Nephron (organoid): ENCODE measurements at regions not wholly inside any gene's neighbourhood (a gene's known extent, or its start where the extent isn't known, plus 50 kb on each side); places are given as distances from the start of the nearest gene placed in this dataset.
"Not testable (repeated sequence)": the region's sequence is repeated elsewhere in the genome, so short reads cannot be mapped to it uniquely, and the experiment has no call there.

ENCODE experiments used
- H3K27ac Mint-ChIP-seq, 3 experiments: 2 replicates each; pipeline ENCODE4 v1.8.0; 2020; ENCODE audit warnings: mixed read lengths in 3 of 3, mild to moderate bottlenecking in 2 of 3, moderate library complexity in 1 of 3
- H3K27me3 Mint-ChIP-seq: 2 replicates; pipeline ENCODE4 v1.8.0; 2021; ENCODE audit warnings: low read depth, mild to moderate bottlenecking, moderate library complexity, mixed read lengths
- H3K36me3 Mint-ChIP-seq: 2 replicates; pipeline ENCODE4 v1.8.0; 2020; ENCODE audit warnings: low read depth, mixed read lengths
- H3K4me1 Mint-ChIP-seq: 2 replicates; pipeline ENCODE4 v1.8.0; 2020; ENCODE audit warnings: mixed read lengths
- H3K4me3 Mint-ChIP-seq, 3 experiments: 2 replicates each; pipeline ENCODE4 v1.8.0; 2020; ENCODE audit warnings: mild to moderate bottlenecking in 3 of 3, mixed read lengths in 3 of 3, moderate library complexity in 2 of 3
- H3K9me3 Mint-ChIP-seq: 2 replicates; pipeline ENCODE4 v1.8.0; 2020; ENCODE audit warnings: mixed read lengths
- TF ChIP-seq, protein P1 (sequence below), 3 experiments: fragments of 200-600 bp; sonication (generic); IDR thresholded peaks; one replicate each; pipeline ENCODE4 v1.5.0; 2021; ENCODE audit warnings: antibody characterized with exemption in 3 of 3; ENCODE audit not compliant: unreplicated experiment in 3 of 3

DNA sequence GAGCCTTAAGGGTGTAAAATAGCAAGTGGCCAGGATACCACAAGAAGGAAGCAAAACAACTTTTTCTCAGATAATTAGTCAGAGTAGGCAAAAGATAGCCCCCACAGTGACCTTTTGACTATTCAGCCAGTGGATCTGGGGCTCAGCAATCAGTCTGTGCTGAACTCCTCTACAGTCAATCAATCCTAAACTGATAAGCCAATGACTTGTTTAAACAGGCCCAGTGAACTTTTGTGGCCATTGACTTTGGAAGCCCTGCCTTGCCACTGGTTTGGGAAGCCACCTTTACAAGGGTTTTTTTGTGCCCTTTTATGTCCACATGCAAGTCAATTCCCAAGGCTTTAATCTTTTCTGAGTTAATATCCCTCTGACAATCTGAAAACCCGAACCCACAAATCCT, 1565.0 kb upstream of the WWC1 start:
- no peaks in the 10 kb centered on the region for H3K9me3 Mint-ChIP-seq
- H3K4me3 Mint-ChIP-seq, result no peak overlapping the region
- H3K36me3 Mint-ChIP-seq, result no peaks in the 10 kb centered on the region
- no peak overlapping the region for H3K27ac Mint-ChIP-seq
- H3K27me3 Mint-ChIP-seq, result no peaks in the 10 kb centered on the region
- H3K4me1 Mint-ChIP-seq, result no peaks in the 10 kb centered on the region
- TF ChIP-seq, protein P1, sequence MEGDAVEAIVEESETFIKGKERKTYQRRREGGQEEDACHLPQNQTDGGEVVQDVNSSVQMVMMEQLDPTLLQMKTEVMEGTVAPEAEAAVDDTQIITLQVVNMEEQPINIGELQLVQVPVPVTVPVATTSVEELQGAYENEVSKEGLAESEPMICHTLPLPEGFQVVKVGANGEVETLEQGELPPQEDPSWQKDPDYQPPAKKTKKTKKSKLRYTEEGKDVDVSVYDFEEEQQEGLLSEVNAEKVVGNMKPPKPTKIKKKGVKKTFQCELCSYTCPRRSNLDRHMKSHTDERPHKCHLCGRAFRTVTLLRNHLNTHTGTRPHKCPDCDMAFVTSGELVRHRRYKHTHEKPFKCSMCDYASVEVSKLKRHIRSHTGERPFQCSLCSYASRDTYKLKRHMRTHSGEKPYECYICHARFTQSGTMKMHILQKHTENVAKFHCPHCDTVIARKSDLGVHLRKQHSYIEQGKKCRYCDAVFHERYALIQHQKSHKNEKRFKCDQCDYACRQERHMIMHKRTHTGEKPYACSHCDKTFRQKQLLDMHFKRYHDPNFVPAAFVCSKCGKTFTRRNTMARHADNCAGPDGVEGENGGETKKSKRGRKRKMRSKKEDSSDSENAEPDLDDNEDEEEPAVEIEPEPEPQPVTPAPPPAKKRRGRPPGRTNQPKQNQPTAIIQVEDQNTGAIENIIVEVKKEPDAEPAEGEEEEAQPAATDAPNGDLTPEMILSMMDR (IDR thresholded peaks at IDR 0.05; ENCODE audit: unreplicated experiment in 3 of 3), result no peak

DNA sequence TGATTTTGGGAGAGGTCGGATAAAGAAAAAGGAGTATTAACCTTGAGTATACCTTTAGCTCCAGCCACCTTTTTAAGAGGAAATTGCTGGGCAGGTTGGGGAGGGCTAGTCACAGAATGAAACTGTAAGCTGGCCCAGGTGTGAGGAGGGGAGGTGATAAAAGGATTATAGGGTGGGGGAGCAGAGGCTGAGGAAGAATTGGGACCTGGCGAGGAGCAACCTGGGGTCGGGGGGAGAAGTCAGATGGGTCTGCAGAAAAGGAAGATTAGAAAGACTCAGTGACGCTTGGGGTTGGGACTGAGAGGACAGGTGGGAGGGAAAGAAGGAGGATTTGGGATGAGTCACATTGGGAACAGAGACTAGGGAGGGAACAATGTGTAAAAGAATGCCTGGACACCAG, 1548.5 kb upstream of the WWC1 start:
- H3K9me3 Mint-ChIP-seq, result not testable (repeated sequence)

DNA sequence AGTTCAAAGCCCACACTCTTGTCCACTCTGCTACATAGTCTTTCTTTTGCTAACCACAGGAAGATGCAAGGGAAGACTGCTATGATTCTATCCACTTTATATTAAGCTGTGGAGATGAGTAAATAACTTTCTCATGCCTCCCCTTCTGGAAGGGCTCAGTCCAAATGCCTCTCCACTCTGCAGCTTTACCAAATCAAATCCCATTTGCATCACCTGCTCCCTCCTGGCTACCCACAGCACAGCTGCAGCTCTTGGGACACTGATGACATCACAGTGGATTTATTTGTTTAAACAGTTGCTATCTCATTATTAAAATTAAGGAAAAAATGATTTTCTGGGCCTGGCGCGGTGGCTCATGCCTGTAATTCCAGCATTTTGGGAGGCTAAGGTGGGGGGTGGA, 1544.9 kb upstream of the WWC1 start:
- Mint-ChIP-seq H3K36me3 (no peaks in the 10 kb centered on the region), H3K9me3 (no peaks in the 10 kb centered on the region), H3K4me3 (no peak overlapping the region), H3K27me3 (peaks cover 4% of the 10 kb centered on the region), H3K4me1 (no peaks in the 10 kb centered on the region), H3K27ac (no peak overlapping the region)
- TF ChIP-seq, protein P1 (IDR thresholded peaks at IDR 0.05; ENCODE audit: unreplicated experiment in 3 of 3), result no peak

More for the DNA sequence above, 1548.5 kb upstream of the WWC1 start:
- not testable (repeated sequence) for H3K27ac Mint-ChIP-seq, H3K4me3 Mint-ChIP-seq, H3K27me3 Mint-ChIP-seq, H3K36me3 Mint-ChIP-seq, H3K4me1 Mint-ChIP-seq

DNA sequence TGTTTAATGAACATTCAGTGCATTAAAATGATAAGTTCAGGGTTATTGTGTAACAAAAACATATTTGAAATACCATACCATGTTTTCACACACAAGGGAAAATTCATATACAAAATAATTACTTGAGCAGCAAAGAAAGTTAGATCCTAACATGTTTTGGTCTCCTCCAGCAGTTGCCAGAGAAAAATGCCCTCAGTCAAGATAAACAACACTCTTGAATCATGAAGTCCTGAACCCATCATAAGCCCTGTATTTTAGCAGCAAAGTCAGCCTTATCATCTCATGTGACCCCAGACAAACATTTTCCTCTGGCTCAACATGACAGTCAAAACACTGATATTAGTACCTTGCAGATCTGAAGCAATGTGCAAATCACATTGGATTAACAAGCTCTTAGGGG, 1541.1 kb upstream of the WWC1 start:
- H3K27me3 Mint-ChIP-seq, result peaks cover 3% of the 10 kb centered on the region
- H3K4me3 Mint-ChIP-seq, result no peak overlapping the region

DNA sequence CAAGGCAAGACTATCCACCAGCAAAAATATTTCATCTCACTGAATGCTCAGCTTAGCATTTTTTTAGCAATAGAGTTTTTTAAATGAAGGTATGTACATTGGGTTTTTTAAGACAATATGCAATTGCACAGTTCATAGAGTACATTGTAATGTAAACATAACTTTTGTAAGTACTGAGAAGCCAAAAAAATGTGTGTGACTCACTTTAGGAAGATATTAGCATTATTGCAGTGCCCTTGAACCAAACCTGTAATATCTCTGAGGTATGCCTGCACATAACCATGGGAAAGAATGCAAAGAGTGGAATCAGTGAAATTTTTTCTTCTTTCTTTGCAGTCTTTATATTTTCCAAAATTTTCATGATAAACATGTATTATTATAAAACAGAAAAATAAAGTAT, 1533.3 kb upstream of the WWC1 start:
- H3K27me3 Mint-ChIP-seq, result peaks cover 9% of the 10 kb centered on the region
- H3K27ac Mint-ChIP-seq, result no peak overlapping the region
- H3K4me3 Mint-ChIP-seq, result no peak overlapping the region
- TF ChIP-seq, protein P1 (IDR thresholded peaks at IDR 0.05; ENCODE audit: unreplicated experiment in 3 of 3), result no peak
- H3K36me3 Mint-ChIP-seq, result no peaks in the 10 kb centered on the region
- H3K4me1 Mint-ChIP-seq, result no peaks in the 10 kb centered on the region
- peaks cover 7% of the 10 kb centered on the region for H3K9me3 Mint-ChIP-seq

More for the DNA sequence above, 1541.1 kb upstream of the WWC1 start:
- Mint-ChIP-seq H3K9me3 (no peaks in the 10 kb centered on the region), H3K4me1 (no peaks in the 10 kb centered on the region), H3K36me3 (no peaks in the 10 kb centered on the region), H3K27ac (no peak overlapping the region)
- TF ChIP-seq, protein P1 (IDR thresholded peaks at IDR 0.05; ENCODE audit: unreplicated experiment in 3 of 3), result no peak

DNA sequence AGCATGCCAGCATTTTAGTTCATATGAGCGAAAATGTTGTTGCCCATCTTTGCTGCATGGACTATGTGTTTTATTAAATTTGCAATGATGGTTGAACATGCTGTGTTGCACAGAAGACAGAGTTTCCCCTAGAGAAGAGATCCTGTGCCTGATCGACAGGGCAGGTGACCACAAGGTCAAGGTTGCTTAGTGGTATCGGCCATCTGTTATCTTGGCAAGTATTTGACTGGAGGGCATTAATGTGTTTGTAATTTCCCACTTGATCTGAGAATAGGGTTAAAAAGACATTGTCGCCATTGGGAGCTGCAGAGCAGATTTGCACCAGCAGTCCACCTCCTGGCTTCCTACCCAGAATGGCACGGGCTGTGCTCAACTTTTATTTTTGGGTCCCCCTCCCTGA, 1523.6 kb upstream of the WWC1 start:
- Mint-ChIP-seq H3K27ac (no peak overlapping the region), H3K4me1 (no peaks in the 10 kb centered on the region), H3K27me3 (no peaks in the 10 kb centered on the region), H3K4me3 (no peak overlapping the region), H3K9me3 (peaks cover 6% of the 10 kb centered on the region), H3K36me3 (no peaks in the 10 kb centered on the region)
- TF ChIP-seq, protein P1 (IDR thresholded peaks at IDR 0.05; ENCODE audit: unreplicated experiment in 3 of 3), result no peak
